NCI-H1105 treated with DMSO at 0.1 percent for 48 hours (cell line): ENCODE measurements at regions not wholly inside any gene's neighbourhood (a gene's known extent, or its start where the extent isn't known, plus 50 kb on each side); places are given as distances from the start of the nearest gene placed in this dataset.

Experiments
- DNase-seq: peaks from one replicate; lab custom pipeline; 2025; lab: John Stamatoyannopoulos, UW

- DNase-seq = no peak
These were observed 420.1 kb downstream of the ARAP2 start for GRCh38 chr4:35824231-35824630.

DNA sequence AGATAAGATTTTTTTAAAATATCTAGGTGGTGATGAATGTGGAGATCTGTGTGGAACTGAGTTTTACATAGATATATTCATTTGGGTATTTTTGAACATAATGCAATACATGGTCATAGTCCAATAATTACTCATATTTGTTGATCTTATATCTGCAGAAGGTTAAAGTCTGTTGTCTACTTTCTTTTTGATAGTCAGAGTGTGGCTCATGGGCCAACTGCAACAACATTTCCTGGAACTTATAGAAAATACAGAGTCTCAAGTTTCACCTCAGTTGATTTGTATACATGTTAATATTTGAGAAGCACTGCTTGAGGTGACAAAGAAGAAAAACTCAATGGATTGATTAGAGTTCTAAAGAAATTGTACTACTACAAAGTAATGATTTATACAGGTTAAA, 408.4 kb downstream of the ARAP2 start:
- DNase-seq = no peak

DNA sequence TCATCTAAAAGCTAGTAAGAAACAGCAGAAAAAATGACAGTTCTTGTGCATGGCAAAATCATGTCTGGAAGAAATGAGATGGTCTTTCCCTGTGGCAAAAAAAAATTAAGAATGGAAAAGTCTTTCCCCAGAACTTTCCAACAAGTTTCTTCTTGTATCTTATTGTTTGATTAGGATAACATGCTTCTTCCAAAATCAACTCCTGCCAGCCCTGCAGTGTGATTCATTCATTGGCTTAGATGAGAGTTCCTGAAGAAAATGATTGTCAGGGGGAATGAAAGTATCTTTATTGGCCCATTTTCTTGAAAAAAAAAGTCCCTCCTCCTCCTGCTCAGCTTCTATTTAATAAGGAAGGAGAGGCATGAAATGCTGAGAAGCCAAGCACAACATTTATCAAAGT, 407.7 kb downstream of the ARAP2 start:
- DNase-seq = no peak

DNA sequence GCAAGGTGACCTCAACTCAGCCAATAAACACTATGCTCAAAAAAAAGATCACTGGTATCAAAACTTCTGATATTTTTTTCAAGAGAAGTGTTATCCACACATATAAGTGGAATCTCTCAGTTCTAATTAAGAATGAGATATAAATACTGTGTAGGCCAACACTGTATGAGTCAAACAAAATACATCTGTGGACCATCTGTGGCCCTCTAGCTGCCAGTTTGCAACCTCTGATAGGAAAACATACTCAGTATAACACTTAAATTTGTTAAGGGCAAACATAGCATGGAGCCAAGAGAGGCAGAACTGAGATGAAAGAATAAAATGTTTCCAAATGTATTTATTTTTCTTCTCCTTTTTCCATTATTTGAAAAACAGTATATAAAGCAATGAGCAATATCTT, 377.3 kb downstream of the ARAP2 start:
- no peak for DNase-seq

- DNase-seq = no peak
These were observed 372.0 kb downstream of the ARAP2 start for GRCh38 chr4:35872273-35872672.

DNA sequence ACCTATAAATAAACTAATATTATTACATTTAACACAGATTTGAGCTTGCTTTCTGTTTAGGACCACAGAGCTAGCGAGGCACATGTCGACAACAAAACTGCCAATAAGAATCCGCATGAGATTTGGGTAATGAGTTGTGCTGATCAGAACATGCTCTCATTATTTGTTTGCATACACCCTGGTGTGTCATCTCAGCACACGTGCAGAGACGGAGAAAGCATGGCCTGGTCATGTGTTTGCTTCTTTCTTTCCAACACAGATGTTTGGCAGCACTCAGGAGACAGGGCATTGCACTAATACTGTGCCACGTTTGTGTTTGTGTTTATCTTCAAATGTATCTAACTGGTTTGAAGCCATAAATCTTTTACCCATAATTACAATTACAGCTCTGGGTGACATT, 364.8 kb downstream of the ARAP2 start:
- no peak for DNase-seq

DNA sequence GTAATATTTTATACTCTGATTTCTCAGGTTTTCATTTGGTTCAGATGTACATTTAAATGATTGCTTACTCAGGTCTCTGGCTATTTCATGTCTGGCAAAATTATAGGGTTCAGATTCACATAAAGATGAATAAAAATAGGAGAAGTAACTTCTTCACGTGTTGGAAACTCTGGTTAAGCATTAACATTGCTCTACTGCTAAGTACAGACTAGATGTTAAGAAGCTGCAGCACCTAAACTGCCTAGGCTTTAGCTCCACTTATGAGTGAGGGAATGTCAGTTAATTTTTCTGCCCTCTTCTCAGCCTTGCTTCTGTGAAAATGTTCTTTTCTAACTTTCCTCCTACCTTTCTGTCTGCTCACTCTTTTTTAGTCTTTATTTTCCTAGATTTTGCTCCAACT, 361.2 kb downstream of the ARAP2 start:
- no peak for DNase-seq

DNA sequence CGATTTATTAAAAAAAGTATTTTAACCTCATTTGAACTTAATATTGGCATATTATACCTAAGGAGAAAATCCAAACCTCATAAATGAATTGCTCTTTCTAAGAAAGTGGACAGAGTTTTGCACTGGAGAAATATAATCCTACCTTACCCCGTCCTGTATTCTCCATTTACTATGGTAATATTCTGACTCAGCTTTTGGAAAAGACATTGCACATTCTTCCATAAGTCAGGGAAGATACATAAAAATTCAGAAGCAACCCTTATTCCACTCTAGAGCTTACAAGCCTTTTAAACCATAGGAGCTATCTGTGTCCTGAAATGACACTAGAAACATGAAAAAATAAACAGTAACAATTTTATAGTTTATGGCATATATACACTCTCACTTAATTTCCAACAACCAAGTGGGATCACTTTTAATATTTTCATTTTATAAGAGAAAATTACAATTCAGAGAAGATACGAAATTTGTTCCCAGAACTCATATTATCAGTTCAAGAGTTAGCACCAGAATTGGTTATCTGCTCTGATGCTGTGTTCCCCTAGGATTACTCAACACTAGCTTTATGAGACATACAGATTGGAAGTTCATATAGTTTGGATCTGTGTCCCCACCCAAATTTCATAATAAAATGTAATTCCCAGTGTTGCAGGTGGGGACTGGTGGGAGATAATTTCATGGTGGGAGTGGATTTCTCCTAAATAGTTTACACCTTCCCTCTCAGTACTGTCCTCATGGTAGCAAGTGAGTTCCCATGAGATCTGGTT, 359.4 kb downstream of the ARAP2 start:
- no peak for DNase-seq

- no peak for DNase-seq
These were observed 346.5 kb downstream of the ARAP2 start for GRCh38 chr4:35897808-35898207.

DNA sequence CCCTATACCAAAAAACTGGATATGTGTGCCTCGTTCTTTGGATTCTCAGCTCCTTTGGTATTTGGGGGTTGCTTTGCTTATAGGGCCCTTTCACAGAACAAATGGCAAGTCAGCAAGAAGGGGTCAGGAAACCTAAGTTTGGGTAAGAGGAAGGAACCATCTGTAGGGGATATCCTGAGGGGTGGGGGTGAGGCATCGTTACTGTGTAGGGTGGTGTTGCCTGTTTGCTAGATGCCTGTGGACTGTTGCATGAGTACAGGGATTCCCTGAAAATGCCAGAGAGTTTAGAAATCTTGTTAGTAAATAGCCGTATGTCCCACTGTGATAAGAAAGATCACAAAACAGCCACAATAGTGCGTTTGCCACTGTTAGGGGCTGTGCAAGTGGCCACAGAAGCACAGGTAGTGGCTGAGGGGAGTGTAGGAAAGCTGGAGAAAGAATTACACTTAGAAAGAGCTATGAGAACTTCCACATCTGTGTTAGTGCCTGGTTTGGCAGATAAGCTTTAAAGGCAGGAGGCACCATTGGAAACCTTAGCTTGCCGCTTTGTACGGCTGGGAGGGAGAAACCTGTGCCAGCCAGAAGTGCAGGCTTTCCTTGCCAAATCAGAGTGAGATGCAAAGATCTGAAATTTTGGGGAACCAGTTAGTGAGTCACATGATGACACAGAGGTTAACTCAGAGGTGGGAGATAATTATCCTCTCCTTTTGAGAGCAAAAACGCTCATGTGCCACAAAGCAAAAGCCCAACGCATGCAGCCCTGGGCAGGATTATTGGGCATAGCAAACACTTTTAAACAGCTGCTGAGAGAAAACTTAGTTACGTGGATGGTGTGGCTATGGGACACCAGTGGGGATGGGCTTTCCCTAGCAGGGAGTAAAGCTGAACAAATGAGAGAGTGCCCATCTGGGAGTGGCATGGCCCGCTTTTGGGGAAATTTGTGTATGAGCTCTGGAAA, 343.7 kb downstream of the ARAP2 start:
- no peak for DNase-seq

GRCh38 chr4:35912174-35912573, 332.1 kb downstream of the ARAP2 start:
- no peak for DNase-seq

GRCh38 chr4:35918491-35918977, 325.8 kb downstream of the ARAP2 start:
- DNase-seq = no peak

GRCh38 chr4:35925806-35926205, 318.5 kb downstream of the ARAP2 start:
- DNase-seq = no peak

DNA sequence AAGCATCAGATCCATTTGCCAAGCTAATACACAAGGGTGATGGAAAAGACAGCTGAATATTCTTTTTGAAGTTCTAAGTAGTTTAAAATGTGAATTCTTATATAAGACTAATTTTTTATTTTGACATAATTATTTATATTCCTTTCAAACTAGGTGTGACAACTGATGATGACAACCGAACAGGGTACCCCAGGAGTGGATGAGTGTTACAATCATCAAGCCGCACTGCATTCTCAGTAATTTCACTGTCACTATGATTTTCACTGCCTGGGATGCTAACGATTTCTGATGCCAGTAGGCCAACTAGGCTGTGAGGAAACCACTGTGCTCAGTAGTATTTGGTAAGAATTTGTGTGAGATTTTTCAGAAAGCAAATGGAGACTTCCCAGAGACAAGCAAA, 317.5 kb downstream of the ARAP2 start:
- no peak for DNase-seq

GRCh38 chr4:35933901-35934300, 310.4 kb downstream of the ARAP2 start:
- no peak for DNase-seq

DNA sequence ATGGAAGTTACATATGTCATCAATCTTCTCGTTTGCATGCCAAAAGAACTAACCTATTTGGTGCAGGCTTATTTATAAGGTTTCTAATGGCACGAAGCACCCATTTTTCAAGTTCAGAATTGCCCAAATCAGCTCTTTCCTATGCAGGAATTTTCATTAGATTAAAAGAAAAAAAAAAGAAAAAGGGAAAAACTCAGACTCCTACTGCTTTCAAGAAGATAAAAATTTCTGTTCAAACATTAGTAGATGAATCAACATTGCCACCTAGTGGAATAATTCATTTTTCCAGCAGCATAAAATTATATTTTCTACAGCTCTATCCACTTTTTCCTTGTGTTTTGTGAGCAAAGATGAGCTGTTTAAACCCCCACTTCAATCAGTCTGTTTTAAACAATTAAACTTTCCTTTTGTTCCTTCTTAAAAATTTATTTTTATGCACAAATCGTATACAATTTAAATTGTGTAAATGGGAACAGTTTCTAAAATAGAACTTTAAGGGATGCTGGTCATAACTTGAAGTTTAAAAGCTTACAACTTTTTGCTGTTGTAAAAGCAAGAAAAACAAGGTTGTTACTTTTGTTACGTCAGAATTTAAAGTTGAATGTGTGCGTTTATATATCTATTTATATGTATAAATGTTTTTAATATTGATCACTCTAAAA, 309.9 kb downstream of the ARAP2 start:
- peak; percentile 6 for DNase-seq

DNA sequence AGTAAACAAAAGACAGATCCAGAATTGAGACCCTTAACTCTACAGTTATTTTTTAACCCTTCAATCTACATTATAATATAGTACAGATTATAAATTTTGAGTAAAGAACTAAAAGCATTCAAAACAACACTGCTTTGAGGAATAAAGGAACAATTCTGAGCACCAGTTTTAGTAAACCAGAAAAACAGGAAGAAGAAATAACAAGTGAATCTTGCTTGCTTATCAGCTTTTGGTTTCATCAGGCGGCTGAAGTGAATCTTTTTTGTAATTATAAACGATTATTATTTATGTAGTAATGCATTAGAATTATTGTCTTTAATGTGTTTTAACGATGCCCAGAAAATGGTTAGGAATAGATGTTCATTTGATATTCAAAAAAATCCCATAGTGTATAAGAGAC, 305.4 kb downstream of the ARAP2 start:
- no peak for DNase-seq

- peak; percentile 25 for DNase-seq
These were observed 304.6 kb downstream of the ARAP2 start for GRCh38 chr4:35939751-35940150.

DNA sequence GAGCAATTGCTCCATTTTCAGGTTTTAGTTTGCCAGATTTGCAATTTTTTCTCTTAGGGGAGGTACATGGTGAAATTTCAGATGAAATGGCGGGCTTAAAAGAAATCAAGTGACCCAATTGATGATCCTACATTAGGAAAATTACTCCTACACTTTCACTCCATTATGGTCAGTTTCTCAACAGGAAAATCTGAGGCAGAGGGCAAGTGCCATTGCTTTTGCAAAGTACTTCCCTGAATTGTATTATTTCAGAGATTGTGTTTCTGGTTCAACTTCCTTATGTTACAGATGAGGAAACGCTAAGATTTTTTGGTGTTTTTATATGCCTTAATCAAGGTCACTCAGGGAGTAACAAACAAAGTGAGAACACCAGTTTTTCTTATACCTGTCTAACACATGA, 302.2 kb downstream of the ARAP2 start:
- no peak for DNase-seq

- no peak for DNase-seq
These were observed 300.7 kb downstream of the ARAP2 start for GRCh38 chr4:35943606-35944005.

GRCh38 chr4:35948171-35948570, 296.1 kb downstream of the ARAP2 start:
- no peak for DNase-seq

GRCh38 chr4:35950442-35950841, 293.9 kb downstream of the ARAP2 start:
- DNase-seq = no peak

DNA sequence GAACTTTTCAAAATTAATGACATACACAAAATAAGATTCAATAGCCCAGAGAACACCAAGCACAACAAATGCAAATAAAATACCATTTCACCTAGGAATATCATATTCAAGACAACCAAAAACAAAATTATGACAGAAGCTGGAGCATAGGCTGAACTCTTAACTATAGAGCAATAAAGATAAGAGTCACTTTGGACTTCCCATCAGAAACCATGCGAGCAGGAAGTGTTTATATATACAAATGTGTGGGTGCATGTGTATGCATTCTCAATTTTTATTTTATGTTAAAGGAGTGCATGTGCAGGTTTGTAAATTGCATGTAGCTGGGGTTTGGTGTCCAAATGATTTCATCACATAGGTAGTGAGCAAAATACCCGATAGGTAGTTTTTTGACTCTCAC, 291.6 kb downstream of the ARAP2 start:
- no peak for DNase-seq
